RWPE2 (cell line): ENCODE measurements at regions not wholly inside any gene's neighbourhood (a gene's known extent, or its start where the extent isn't known, plus 50 kb on each side); places are given as distances from the start of the nearest gene placed in this dataset.
A peak's percentile ranks its signal among the peaks of the same experiment; 100 is the strongest.

Experiments
- ATAC-seq: fragments of 200-7000 bp; cut with Tn5 transposase; 3 replicates; pipeline ENCODE4 v1.9.1; 2021; ENCODE audit warnings: low read depth
- DNase-seq: peaks from one replicate; pipeline ENCODE4 v3.0.0-alpha.2; 2020; ENCODE audit warnings: low spot score
- H3K27ac ChIP-seq: fragments of 450-650 bp; 2 replicates; pipeline ENCODE4 v1.5.1; 2017; ENCODE audit warnings: mild to moderate bottlenecking; ENCODE audit not compliant: poor library complexity, severe bottlenecking
- H3K27me3 ChIP-seq: fragments of 250-450 bp; sonication (Bioruptor Pico); 2 replicates; pipeline ENCODE4 v1.5.1; 2021; ENCODE audit warnings: mild to moderate bottlenecking, moderate library complexity; ENCODE audit not compliant: insufficient read depth, poor library complexity, severe bottlenecking
- H3K36me3 ChIP-seq: fragments of 250-450 bp; sonication (Bioruptor Pico); 2 replicates; pipeline ENCODE4 v1.5.1; 2020; ENCODE audit warnings: low read depth, mild to moderate bottlenecking, moderate library complexity
- H3K4me1 ChIP-seq: fragments of 250-450 bp; sonication (Bioruptor Pico); 2 replicates; pipeline ENCODE4 v1.5.1; 2021; ENCODE audit warnings: mild to moderate bottlenecking, moderate library complexity; ENCODE audit not compliant: insufficient read depth, poor library complexity, severe bottlenecking
- H3K4me3 ChIP-seq: fragments of 250-450 bp; sonication (Bioruptor Pico); 2 replicates; pipeline ENCODE4 v1.5.1; 2021; ENCODE audit warnings: mild to moderate bottlenecking, moderate library complexity; ENCODE audit not compliant: severe bottlenecking
- H3K9me3 ChIP-seq: fragments of 250-450 bp; sonication (Bioruptor Pico); 2 replicates; pipeline ENCODE4 v1.5.1; 2021; ENCODE audit warnings: mild to moderate bottlenecking, moderate library complexity; ENCODE audit not compliant: severe bottlenecking
- TF ChIP-seq, protein P1 (sequence below): fragments of 450-650 bp; IDR thresholded peaks from one replicate; pipeline ENCODE4 v1.5.1; 2017; ENCODE audit warnings: mild to moderate bottlenecking, moderate library complexity; ENCODE audit not compliant: poor library complexity, severe bottlenecking

DNA sequence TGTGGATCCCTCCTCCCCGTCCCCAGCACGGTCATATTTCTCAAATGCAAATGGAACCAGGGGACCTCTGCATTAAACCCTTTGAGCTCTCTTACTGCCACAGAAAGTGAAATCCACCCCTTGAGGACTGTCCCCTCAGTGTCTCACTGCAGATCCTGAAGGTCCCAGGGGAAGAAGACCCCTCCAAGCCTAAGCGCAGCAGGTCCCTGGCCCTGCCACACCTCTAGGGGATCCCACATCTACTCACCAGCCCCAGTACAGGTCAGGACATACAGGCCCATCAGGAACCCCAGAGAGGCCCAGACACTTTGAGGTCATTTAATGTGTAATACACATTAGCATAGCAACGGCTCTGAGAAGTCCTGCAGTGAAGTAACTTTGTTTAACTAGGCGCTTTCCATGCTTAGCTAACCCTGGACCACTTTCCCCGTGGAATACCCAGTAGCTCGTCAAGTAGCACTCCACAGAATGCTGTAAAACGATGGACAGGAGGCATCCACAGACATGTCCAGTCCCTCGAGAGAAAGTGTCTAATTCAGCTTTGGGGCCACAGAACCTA lies 54.7 kb upstream of the ALDH1B1 start:
- Histone ChIP-seq H3K36me3 (no peaks in the 10 kb centered on the region), H3K4me3 (no peak overlapping the region), H3K9me3 (no peaks in the 10 kb centered on the region), H3K27ac (no peak overlapping the region), H3K4me1 (no peaks in the 10 kb centered on the region), H3K27me3 (no peaks in the 10 kb centered on the region)
- TF ChIP-seq, protein P1, sequence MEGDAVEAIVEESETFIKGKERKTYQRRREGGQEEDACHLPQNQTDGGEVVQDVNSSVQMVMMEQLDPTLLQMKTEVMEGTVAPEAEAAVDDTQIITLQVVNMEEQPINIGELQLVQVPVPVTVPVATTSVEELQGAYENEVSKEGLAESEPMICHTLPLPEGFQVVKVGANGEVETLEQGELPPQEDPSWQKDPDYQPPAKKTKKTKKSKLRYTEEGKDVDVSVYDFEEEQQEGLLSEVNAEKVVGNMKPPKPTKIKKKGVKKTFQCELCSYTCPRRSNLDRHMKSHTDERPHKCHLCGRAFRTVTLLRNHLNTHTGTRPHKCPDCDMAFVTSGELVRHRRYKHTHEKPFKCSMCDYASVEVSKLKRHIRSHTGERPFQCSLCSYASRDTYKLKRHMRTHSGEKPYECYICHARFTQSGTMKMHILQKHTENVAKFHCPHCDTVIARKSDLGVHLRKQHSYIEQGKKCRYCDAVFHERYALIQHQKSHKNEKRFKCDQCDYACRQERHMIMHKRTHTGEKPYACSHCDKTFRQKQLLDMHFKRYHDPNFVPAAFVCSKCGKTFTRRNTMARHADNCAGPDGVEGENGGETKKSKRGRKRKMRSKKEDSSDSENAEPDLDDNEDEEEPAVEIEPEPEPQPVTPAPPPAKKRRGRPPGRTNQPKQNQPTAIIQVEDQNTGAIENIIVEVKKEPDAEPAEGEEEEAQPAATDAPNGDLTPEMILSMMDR = no peak
- DNase-seq (no peak), ATAC-seq (no peak)

DNA sequence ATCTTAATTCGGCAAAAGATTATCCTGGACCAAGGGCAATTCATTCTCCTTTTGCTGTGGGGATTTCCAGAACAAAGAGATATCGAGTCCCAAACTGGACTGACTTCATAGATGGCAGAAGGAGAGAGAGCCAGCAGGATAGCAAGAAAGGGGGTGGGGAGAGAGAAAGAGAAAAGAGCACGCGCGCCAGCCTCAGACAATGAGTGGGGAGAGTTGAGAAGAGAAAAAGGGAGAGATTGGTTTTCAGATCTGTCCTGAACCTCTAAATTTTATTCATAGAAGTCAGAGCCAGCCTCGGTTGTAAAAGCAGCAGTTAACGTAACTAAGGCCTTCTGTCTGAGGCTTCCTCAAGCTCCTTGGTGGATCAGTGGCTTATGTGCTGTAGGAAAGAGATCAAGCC lies 55.3 kb upstream of the ALDH1B1 start:
- no peaks in the 10 kb centered on the region for H3K36me3 ChIP-seq
- no peaks in the 10 kb centered on the region for H3K9me3 ChIP-seq
- no peaks in the 10 kb centered on the region for H3K4me1 ChIP-seq
- TF ChIP-seq, protein P1 = no peak
- H3K4me3 ChIP-seq = no peak overlapping the region
- ATAC-seq = no peak
- H3K27ac ChIP-seq = no peak overlapping the region
- DNase-seq = no peak
- H3K27me3 ChIP-seq = no peaks in the 10 kb centered on the region

DNA sequence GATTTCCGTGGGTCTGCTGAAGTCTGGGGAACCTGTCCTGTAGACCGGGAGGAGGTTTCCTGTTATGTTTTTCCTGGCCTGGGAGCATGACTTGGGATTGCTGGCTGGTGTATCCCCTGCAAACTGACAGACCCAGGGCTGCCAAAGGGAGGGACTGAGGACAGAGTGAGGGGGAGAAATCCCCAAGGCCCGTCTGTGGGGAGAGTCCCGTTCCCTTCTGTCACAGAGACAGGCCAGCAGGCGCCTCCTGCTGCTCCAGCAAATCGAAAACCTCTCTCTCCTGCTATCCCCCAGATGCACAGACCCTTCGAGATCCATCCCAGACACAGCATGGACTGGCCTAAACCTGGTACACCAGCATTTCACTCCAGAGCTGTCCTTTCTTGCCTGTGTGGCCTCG lies 56.2 kb upstream of the ALDH1B1 start:
- H3K4me1 ChIP-seq = no peaks in the 10 kb centered on the region
- H3K36me3 ChIP-seq = no peaks in the 10 kb centered on the region
- H3K4me3 ChIP-seq = no peak overlapping the region
- no peaks in the 10 kb centered on the region for H3K27me3 ChIP-seq
- H3K9me3 ChIP-seq = no peaks in the 10 kb centered on the region
- no peak overlapping the region for H3K27ac ChIP-seq
- DNase-seq (no peak), ATAC-seq (no peak)
- TF ChIP-seq, protein P1 = no peak

DNA sequence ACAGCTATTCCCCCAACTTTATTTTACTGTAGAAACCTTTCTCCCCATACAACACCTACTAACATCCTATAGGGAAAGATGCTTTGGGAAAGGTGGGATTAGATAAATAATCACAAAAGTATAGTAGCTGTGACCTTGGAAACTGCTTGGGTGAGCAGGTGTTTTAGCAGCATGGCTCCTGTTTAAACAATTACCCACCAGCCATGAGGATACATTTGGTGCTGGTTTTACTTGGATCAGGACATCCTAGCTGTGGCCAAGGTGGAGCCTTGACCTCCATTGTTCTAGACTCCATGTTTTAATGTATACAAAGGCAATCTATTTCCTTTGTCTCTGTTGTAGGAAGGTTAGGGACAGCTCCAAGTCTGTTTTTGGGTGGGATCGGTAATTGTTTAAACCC lies 56.8 kb upstream of the ALDH1B1 start:
- TF ChIP-seq, protein P1 = no peak
- H3K36me3 ChIP-seq = no peaks in the 10 kb centered on the region
- no peak overlapping the region for H3K27ac ChIP-seq
- no peak overlapping the region for H3K4me3 ChIP-seq
- no peak for DNase-seq
- no peaks in the 10 kb centered on the region for H3K4me1 ChIP-seq
- H3K27me3 ChIP-seq = no peaks in the 10 kb centered on the region
- ATAC-seq = no peak
- no peaks in the 10 kb centered on the region for H3K9me3 ChIP-seq

DNA sequence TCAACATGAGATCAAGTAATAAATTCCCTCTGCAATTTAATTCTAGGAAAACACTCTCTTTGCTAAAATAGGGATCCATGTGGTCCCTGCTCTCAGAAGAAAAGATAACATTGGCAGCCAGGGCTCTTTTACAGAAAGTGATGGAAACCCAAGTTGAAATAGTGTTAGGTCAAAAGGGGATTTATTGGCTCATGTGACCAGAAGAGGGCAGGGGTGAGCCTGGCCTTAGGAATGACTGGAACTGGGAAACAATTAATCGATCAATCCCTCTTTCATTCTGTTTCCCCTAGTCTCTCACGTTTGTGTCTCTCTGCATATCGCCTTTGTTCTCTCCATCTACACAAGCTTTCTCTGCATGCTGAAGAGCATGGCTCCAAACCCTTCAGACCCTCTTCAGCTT lies 58.3 kb upstream of the ALDH1B1 start:
- H3K9me3 ChIP-seq = no peaks in the 10 kb centered on the region
- no peaks in the 10 kb centered on the region for H3K4me1 ChIP-seq
- TF ChIP-seq, protein P1 = peak; percentile 54
- H3K36me3 ChIP-seq = no peaks in the 10 kb centered on the region
- DNase-seq = no peak
- H3K4me3 ChIP-seq = no peak overlapping the region
- H3K27me3 ChIP-seq = no peaks in the 10 kb centered on the region
- no peak overlapping the region for H3K27ac ChIP-seq
- ATAC-seq = no peak
